ENCODE measurements at regions not wholly inside any gene's neighbourhood (a gene's known extent, or its start where the extent isn't known, plus 50 kb on each side); places are given as distances from the start of the nearest gene placed in this dataset.

DNA sequence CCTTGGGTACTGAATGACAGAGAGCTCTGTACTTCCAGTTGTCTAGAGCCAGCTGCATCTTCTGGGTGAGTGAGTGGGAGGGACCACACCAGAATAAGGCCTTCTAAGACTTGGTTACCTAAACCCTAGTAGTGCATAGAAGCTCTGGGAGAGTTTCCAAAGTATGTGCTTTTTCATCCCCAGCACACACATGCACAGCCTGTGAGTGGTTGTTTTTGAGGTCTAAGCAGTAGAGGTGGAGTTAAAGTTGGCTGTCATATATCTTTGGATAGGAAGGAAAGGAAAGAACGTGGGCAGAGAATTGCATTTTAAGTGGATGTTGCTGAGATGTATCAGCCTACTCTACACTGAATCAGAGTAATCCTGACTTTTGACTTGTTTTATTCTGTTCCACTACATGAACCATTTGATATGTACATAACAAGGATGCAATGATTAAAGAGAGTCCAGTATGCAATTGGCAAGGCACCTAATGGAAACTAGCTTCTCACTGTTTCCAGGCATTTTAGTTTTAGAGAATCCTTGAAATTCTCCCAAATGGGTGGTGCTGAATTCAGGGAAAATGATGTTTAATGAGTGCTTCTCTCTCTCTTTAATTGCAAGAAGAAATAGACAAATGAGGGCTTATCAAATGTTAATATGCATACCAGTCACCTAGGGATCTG, 51.8 kb upstream of the PRICKLE1 start:
- dilution Hi-C loops (cut with MboI; ENCODE audit: extremely low pct_ligation_motif_present, low sequenced_read_pairs), result no loop called here
- no peak overlapping the region for H2AFZ ChIP-seq (ENCODE audit: low read depth, low read length)
- FAIRE-seq, result no peak
- H3K79me2 ChIP-seq (ENCODE audit: control insufficient read depth, insufficient read depth, low read length), result no peaks in the 10 kb centered on the region
- intact Hi-C loops (cut with micrococcal nuclease), result no loop called here
- DNase-seq (ENCODE audit: low read depth, low spot score), result no peak
- H3K9me1 ChIP-seq (replicated peaks; ENCODE audit: control insufficient read depth, extremely low read depth, insufficient read depth, low read length), result no peaks in the 10 kb centered on the region
- H3K27me3 ChIP-seq (ENCODE audit: control insufficient read depth in 2 of 2, insufficient read depth in 2 of 2, low read length in 2 of 2), result no peaks in the 10 kb centered on the region
- CTCF ChIA-PET, result no interaction called here
- H3K27ac ChIP-seq (ENCODE audit: insufficient read depth, low read depth, low read length), result no peak overlapping the region
- no TSS peak for BruUV-seq (replicated peaks)
- H3K36me3 ChIP-seq (ENCODE audit: control insufficient read depth in 2 of 2, extremely low read depth in 1 of 2, insufficient read depth in 2 of 2, low read length in 2 of 2), result no peaks in the 10 kb centered on the region
- H3K4me2 ChIP-seq (ENCODE audit: insufficient read depth, low read length), result no peak overlapping the region
- no peak overlapping the region for H3K4me3 ChIP-seq (replicated peaks in 1 of 3; ENCODE audit: insufficient read depth in 1 of 3, low read depth in 1 of 3, low read length in 3 of 3)
- H3K4me1 ChIP-seq (ENCODE audit: control insufficient read depth, extremely low read depth, insufficient read depth, low read length), result peaks cover 6% of the 10 kb centered on the region
- H3K9ac ChIP-seq (replicated peaks; ENCODE audit: extremely low read depth, insufficient read depth, low read length), result no peak overlapping the region
- POLR2A ChIA-PET, result no interaction called here
- H3K9me3 ChIP-seq (replicated peaks; ENCODE audit: control insufficient read depth, insufficient read depth, low read length), result no peaks in the 10 kb centered on the region
- no peaks in the 10 kb centered on the region for H4K20me1 ChIP-seq (replicated peaks; ENCODE audit: control insufficient read depth, extremely low read depth, insufficient read depth, low read length)
- TF ChIP-seq MYC (IDR thresholded peaks at IDR 0.05; ENCODE audit: low read depth, low read length) (no peak), FOS (IDR thresholded peaks at IDR 0.05; ENCODE audit: borderline replicate concordance, insufficient read depth, low read length) (no peak), POLR2AphosphoS5 (IDR thresholded peaks at IDR 0.05; ENCODE audit: insufficient read depth, low read depth, low read length) (no peak), POLR2A (IDR thresholded peaks at IDR 0.05; ENCODE audit: low read depth, low read length) (no peak), GATA2 (IDR thresholded peaks at IDR 0.05; ENCODE audit: insufficient read depth, insufficient read length, low read depth, low read length) (no peak), EZH2 (IDR thresholded peaks at IDR 0.05; ENCODE audit: borderline replicate concordance, low read depth, low read length, severe bottlenecking) (no peak)
- TF ChIP-seq, protein P1, sequence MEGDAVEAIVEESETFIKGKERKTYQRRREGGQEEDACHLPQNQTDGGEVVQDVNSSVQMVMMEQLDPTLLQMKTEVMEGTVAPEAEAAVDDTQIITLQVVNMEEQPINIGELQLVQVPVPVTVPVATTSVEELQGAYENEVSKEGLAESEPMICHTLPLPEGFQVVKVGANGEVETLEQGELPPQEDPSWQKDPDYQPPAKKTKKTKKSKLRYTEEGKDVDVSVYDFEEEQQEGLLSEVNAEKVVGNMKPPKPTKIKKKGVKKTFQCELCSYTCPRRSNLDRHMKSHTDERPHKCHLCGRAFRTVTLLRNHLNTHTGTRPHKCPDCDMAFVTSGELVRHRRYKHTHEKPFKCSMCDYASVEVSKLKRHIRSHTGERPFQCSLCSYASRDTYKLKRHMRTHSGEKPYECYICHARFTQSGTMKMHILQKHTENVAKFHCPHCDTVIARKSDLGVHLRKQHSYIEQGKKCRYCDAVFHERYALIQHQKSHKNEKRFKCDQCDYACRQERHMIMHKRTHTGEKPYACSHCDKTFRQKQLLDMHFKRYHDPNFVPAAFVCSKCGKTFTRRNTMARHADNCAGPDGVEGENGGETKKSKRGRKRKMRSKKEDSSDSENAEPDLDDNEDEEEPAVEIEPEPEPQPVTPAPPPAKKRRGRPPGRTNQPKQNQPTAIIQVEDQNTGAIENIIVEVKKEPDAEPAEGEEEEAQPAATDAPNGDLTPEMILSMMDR (IDR thresholded peaks at IDR 0.05; ENCODE audit: extremely low read depth in 1 of 2, insufficient read depth in 1 of 2, low read depth in 1 of 2, low read length in 2 of 2), result no peak
- TF ChIP-seq, protein P2, sequence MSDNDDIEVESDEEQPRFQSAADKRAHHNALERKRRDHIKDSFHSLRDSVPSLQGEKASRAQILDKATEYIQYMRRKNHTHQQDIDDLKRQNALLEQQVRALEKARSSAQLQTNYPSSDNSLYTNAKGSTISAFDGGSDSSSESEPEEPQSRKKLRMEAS (IDR thresholded peaks at IDR 0.05; ENCODE audit: insufficient read depth, insufficient read length), result no peak

Measured in endothelial cell of umbilical vein (primary cell).